NB4 (cell line): ENCODE measurements at regions not wholly inside any gene's neighbourhood (a gene's known extent, or its start where the extent isn't known, plus 50 kb on each side); places are given as distances from the start of the nearest gene placed in this dataset.

ENCODE experiments used
- CTCF ChIP-seq: IDR thresholded peaks from one replicate; pipeline ENCODE4 v1.5.1; 2012; ENCODE audit warnings: low read depth, low read length
- MAX ChIP-seq: IDR thresholded peaks from 2 replicates; pipeline ENCODE4 v1.6.1; 2011; ENCODE audit warnings: low read depth, low read length

DNA sequence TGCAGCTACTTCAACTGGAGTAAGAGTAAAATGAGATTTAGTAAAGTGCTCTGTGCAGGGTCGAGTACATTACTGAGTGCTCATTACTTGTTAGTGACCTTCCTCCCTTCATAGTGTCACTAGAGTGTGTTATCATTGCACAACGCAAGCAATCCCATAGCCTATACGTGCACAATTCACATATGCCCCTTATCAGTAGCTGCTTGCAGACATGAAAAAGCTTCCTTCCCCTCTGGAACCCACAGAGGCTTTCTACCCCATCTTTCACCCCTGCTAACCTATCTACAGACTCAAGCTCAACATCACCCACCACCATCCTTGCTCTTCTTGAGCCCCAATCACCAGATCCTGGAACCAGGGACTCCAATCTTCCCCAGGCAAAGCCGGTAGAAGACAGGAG is 59.3 kb downstream of the C7orf25 start:
- TF ChIP-seq CTCF (no peak), MAX (no peak)
